Nephron progenitor cell (in vitro differentiated cells): ENCODE measurements at regions not wholly inside any gene's neighbourhood (a gene's known extent, or its start where the extent isn't known, plus 50 kb on each side); places are given as distances from the start of the nearest gene placed in this dataset.

Experiments
- DNase-seq: peaks from one replicate; pipeline ENCODE4 v3.0.0; 2021
- H3K27ac Mint-ChIP-seq: 2 replicates; pipeline ENCODE4 v1.8.0; 2021; ENCODE audit warnings: mild to moderate bottlenecking, moderate library complexity, mixed read lengths
- H3K27me3 Mint-ChIP-seq: 2 replicates; pipeline ENCODE4 v1.8.0; 2021; ENCODE audit warnings: mild to moderate bottlenecking, low read depth, mixed read lengths; ENCODE audit not compliant: poor library complexity
- H3K36me3 Mint-ChIP-seq: 2 replicates; pipeline ENCODE4 v1.8.0; 2021; ENCODE audit warnings: low read depth, mixed read lengths
- H3K4me1 Mint-ChIP-seq: 2 replicates; pipeline ENCODE4 v1.8.0; 2021; ENCODE audit warnings: mixed read lengths
- H3K4me3 Mint-ChIP-seq: 2 replicates; pipeline ENCODE4 v1.8.0; 2021; ENCODE audit warnings: mild to moderate bottlenecking, moderate library complexity, mixed read lengths
- H3K9me3 Mint-ChIP-seq: 2 replicates; pipeline ENCODE4 v1.8.0; 2021; ENCODE audit warnings: mild to moderate bottlenecking, moderate library complexity, mixed read lengths
- CTCF ChIP-seq: fragments of 200-600 bp; sonication (generic); IDR thresholded peaks from 2 replicates; pipeline ENCODE4 v1.5.0; 2021; ENCODE audit warnings: antibody characterized with exemption

- Mint-ChIP-seq H3K27ac (no peak overlapping the region), H3K27me3 (no peaks in the 10 kb centered on the region), H3K4me1 (no peaks in the 10 kb centered on the region), H3K36me3 (no peaks in the 10 kb centered on the region), H3K9me3 (peaks cover under 1% of the 10 kb centered on the region), H3K4me3 (no peak overlapping the region)
- TF ChIP-seq CTCF, result no peak
- DNase-seq, result no peak
Measured at GRCh38 chr12:59382282-59383078, 213.3 kb upstream of the SLC16A7 start.

GRCh38 chr12:59381106-59381505, 214.7 kb upstream of the SLC16A7 start:
- TF ChIP-seq CTCF, result no peak
- DNase-seq, result no peak
- H3K9me3 Mint-ChIP-seq, result no peaks in the 10 kb centered on the region
- H3K4me3 Mint-ChIP-seq, result no peak overlapping the region
- H3K4me1 Mint-ChIP-seq, result no peaks in the 10 kb centered on the region
- no peaks in the 10 kb centered on the region for H3K36me3 Mint-ChIP-seq
- H3K27me3 Mint-ChIP-seq, result no peaks in the 10 kb centered on the region
- H3K27ac Mint-ChIP-seq, result no peak overlapping the region

GRCh38 chr12:59375633-59376032, 220.2 kb upstream of the SLC16A7 start:
- H3K4me3 Mint-ChIP-seq, result no peak overlapping the region
- no peaks in the 10 kb centered on the region for H3K4me1 Mint-ChIP-seq
- DNase-seq, result no peak
- no peaks in the 10 kb centered on the region for H3K27me3 Mint-ChIP-seq
- H3K9me3 Mint-ChIP-seq, result no peaks in the 10 kb centered on the region
- H3K36me3 Mint-ChIP-seq, result no peaks in the 10 kb centered on the region
- H3K27ac Mint-ChIP-seq, result no peak overlapping the region
- no peak for TF ChIP-seq CTCF

- no peak for TF ChIP-seq CTCF
- Mint-ChIP-seq H3K27ac (no peak overlapping the region), H3K27me3 (no peaks in the 10 kb centered on the region), H3K4me3 (no peak overlapping the region), H3K36me3 (no peaks in the 10 kb centered on the region), H3K9me3 (no peaks in the 10 kb centered on the region), H3K4me1 (no peaks in the 10 kb centered on the region)
- no peak for DNase-seq
Measured at GRCh38 chr12:59374783-59375182, 221.0 kb upstream of the SLC16A7 start.

GRCh38 chr12:59372956-59373355, 222.9 kb upstream of the SLC16A7 start:
- Mint-ChIP-seq H3K4me1 (no peaks in the 10 kb centered on the region), H3K36me3 (no peaks in the 10 kb centered on the region), H3K4me3 (no peak overlapping the region), H3K27ac (peak overlapping the region; percentile 44), H3K9me3 (no peaks in the 10 kb centered on the region), H3K27me3 (no peaks in the 10 kb centered on the region)
- TF ChIP-seq CTCF, result peak; percentile 37
- DNase-seq, result peak; percentile 11

- H3K9me3 Mint-ChIP-seq, result no peaks in the 10 kb centered on the region
- no peaks in the 10 kb centered on the region for H3K27me3 Mint-ChIP-seq
- no peak overlapping the region for H3K27ac Mint-ChIP-seq
- DNase-seq, result no peak
- no peaks in the 10 kb centered on the region for H3K4me1 Mint-ChIP-seq
- H3K4me3 Mint-ChIP-seq, result no peak overlapping the region
- no peak for TF ChIP-seq CTCF
- H3K36me3 Mint-ChIP-seq, result no peaks in the 10 kb centered on the region
Measured at GRCh38 chr12:59370933-59371332, 224.9 kb upstream of the SLC16A7 start.
